Right ventricle myocardium inferior (tissue), 1 donor: ENCODE measurements at regions not wholly inside any gene's neighbourhood (a gene's known extent, or its start where the extent isn't known, plus 50 kb on each side); places are given as distances from the start of the nearest gene placed in this dataset.
A peak's percentile ranks its signal among the peaks of the same experiment; 100 is the strongest.
"Not testable (repeated sequence)": the region's sequence is repeated elsewhere in the genome, so short reads cannot be mapped to it uniquely, and the experiment has no call there.

Source experiments
- ATAC-seq: fragments of 200-7000 bp; cut with Tn5 transposase; one replicate; pipeline ENCODE4 v1.9.1; 2020; ENCODE audit warnings: mild to moderate bottlenecking, moderate library complexity
- DNase-seq: peaks from one replicate; pipeline ENCODE4 v3.0.0; 2021; ENCODE audit errors: missing footprints
- intact Hi-C: fragments of 100-400 bp; cut with DNase I; formaldehyde crosslinking; loops from one replicate; pipeline ENCODE4 v1.11.0; 2022
- donor health status: DM: no; HTN: yes; CAD: no; lungs with severe emphysema.

DNA sequence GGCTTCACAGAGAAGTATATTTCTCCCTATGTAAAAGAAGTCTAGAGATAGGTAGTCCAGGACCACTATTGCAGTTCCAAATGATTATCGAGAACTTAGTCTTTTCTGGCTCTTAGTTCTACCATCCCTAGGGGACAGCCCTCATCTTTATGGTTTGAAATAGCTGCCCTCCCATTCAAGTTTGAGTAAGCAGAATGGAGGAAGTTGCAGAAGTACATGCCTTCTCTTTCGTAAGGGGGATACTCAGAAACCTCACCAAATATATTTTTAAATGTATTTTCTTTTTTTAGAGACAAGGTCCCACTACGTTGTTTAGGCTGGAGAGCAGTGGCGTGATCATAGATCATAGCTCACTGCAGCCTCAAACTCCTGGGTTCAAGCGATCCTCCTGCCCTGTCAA lies 236.8 kb upstream of the RREB1 start:
- DNase-seq (no peak), ATAC-seq (no peak)
- intact Hi-C loops, result no loop called here

- ATAC-seq (no peak), DNase-seq (no peak)
- intact Hi-C loops, result no loop called here
These were observed 235.1 kb upstream of the RREB1 start for GRCh38 chr6:6872459-6873344.

GRCh38 chr6:6873778-6874177 lies 234.0 kb upstream of the RREB1 start:
- ATAC-seq (no peak), DNase-seq (no peak)
- intact Hi-C loops, result no loop called here

- ATAC-seq (no peak), DNase-seq (no peak)
- intact Hi-C loops, result no loop called here
These were observed 231.8 kb upstream of the RREB1 start for GRCh38 chr6:6875818-6876470.

DNA sequence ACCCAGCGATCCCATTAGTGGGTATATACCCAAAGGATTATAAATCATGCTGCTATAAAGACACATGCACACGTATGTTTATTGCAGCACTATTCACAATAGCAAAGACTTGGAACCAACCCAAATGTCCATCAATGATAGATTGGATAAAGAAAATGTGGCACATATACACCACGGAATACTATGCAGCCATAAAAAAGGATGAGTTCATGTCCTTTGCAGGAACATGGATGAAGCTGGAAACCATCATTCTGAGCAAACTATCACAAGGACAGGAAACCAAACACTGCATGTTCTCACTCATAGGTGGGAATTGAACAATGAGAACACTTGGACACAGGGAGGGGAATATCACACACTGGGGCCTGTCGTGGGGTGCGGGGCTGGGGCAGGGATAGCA lies 230.0 kb upstream of the RREB1 start:
- DNase-seq, intact Hi-C loops, ATAC-seq: not testable (repeated sequence)

- intact Hi-C loops, result no loop called here
- ATAC-seq (no peak), DNase-seq (no peak)
These were observed 228.7 kb upstream of the RREB1 start for GRCh38 chr6:6878887-6879585.

- ATAC-seq, DNase-seq, intact Hi-C loops: not testable (repeated sequence)
These were observed 228.2 kb upstream of the RREB1 start for GRCh38 chr6:6879586-6879974.

- intact Hi-C loops, result no loop called here
- no peak for ATAC-seq
- no peak for DNase-seq
These were observed 226.9 kb upstream of the RREB1 start for GRCh38 chr6:6880745-6881437.

GRCh38 chr6:6881438-6882225 lies 226.1 kb upstream of the RREB1 start:
- ATAC-seq, result no peak
- intact Hi-C loops, result no loop called here
- DNase-seq, result no peak

GRCh38 chr6:6882592-6882991 lies 225.2 kb upstream of the RREB1 start:
- DNase-seq, result no peak
- intact Hi-C loops, result no loop called here
- ATAC-seq, result no peak

DNA sequence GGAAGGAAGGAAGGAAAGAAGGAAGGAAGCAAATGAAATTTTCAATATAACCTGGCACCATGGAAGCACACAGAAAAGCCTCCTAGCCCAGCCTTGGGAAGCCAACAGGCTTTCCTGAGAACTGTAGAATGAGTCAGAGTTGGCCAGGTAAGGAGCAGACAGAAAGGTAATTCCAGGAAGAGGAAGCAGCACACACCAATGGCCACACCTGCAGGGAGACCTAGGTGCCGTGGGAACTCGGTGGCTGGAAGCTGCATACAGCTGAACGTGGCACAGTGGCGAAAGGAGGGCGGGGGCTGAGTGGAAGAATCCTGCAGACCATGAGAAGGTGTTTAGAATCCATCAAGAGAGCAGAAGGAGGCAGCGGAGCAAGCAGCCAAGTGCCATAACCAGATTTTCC lies 224.8 kb upstream of the RREB1 start:
- ATAC-seq (no peak), DNase-seq (no peak)
- intact Hi-C loops, result no loop called here

- intact Hi-C loops, result no loop called here
- no peak for ATAC-seq
These were observed 223.6 kb upstream of the RREB1 start for GRCh38 chr6:6884193-6884627.

DNA sequence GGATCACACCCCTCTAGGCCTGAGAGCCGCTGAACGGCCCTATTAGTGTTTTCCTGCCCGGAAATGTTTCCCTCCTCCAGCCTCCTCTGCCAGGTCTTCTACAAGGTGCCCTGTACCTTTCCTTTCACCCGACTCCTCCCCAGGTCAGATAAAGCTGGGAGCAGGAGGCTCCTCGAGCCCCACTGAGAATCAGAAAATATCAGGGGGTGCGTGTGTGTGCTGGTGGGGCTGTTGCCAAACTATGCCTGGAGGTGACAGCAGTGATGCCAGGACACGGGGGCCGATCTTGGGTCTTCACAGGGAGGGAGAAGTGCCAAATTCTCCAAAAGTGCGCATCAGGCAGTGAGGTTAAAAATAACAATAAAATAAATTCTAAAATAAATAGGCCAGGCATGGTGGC lies 222.8 kb upstream of the RREB1 start:
- intact Hi-C loops, result no loop called here
- DNase-seq (no peak), ATAC-seq (no peak)

More at GRCh38 chr6:6884193-6884627, 223.6 kb upstream of the RREB1 start:
- DNase-seq, result no peak

DNA sequence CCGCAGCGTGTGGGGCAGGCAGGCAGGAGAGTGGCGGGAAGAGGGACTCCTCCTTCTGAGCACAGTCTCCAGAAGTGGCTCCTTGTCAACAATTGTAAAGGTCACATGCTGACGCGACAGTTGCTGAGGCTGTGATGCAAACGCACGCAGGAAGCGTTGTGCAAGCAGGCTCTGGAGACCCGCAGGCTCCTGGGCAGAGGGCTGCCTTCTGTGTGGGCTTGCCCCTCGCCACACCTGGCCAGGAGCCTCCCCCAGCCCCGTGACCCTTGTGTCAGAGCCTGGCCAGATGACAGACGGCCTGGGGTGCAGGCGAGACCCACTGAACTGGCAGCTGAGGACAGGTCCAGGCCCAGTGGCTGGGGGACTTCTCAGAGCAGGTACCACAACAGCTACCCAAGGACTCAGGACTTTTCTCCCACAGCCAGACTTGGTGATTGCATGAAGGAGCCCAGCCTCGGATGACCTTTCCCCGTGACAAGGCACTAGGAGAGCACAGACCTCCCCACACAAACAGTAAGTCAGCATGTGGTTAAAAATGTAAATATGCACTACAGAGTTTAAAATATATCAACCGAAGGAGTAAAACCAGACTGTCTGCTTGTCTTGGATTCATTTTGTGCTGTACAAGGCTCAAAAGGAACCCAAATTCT lies 222.1 kb upstream of the RREB1 start:
- DNase-seq (peak; percentile 87), ATAC-seq (peak; percentile 61)
- intact Hi-C loops, result no loop called here

- peak; percentile 23 for ATAC-seq
- intact Hi-C loops, result no loop called here
- DNase-seq, result peak; percentile 71
These were observed 221.4 kb upstream of the RREB1 start for GRCh38 chr6:6886171-6886885.

DNA sequence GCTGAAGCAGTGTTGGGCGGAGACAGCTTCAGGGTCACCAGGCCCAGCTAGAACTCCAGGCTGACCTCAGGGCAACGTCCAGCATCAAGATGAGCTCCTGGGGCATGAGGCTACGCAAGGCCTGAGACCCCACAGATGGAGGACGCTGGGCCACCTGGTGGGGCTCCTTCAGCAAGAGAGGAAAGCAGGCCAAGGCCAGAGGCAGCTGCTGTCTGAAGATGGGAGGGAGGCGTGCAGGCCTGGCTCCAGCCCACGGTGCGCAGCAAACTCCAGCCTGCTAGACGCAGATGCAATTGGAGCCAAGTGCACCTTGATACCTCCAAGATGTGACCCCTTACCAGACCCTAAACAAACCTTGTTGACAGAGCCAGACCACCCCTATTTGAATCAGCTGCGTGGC lies 220.9 kb upstream of the RREB1 start:
- DNase-seq (no peak), ATAC-seq (no peak)
- intact Hi-C loops, result no loop called here

DNA sequence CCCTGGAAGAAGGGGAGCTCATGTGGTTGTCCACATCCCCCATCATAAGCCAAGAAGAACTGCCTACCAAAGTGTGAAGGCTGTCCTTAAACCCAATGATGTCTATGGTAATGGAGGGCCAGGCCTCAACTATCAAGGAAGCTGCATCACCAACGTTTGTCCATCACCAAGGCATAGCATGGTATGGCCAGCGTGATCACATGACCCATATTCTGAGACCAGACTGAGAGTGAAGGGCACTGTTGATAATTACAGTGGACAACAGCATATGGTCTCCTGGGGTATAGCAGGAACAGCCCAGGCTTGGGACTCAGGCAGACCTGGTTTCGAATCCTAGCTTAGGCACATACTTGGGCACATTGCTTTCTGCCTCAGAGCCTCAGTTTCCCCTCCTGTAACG lies 218.2 kb upstream of the RREB1 start:
- ATAC-seq, result no peak
- DNase-seq, result no peak
- intact Hi-C loops, result no loop called here
